Activated B cell treated with CpG ODN at 0.5 μM for 24 hours (primary cell): ENCODE measurements at regions not wholly inside any gene's neighbourhood (a gene's known extent, or its start where the extent isn't known, plus 50 kb on each side); places are given as distances from the start of the nearest gene placed in this dataset.

Experiments
- ATAC-seq: fragments of 200-7000 bp; cut with Tn5 transposase; one replicate; pipeline ENCODE4 v1.10.0; 2021; ENCODE audit warnings: low read depth, mild to moderate bottlenecking, moderate library complexity
- CTCF ChIA-PET: fragments of 350-600 bp; sonication (Branson Sonifier 250); formaldehyde crosslinking; loops from one replicate; lab custom pipeline; 2021; ENCODE audit warnings: antibody characterized with exemption; lab: Charles Lee
- POLR2A ChIA-PET: fragments of 350-600 bp; sonication (Branson Sonifier 250); formaldehyde crosslinking; loops from one replicate; lab custom pipeline; 2021; ENCODE audit warnings: antibody characterized with exemption; lab: Charles Lee
- DNase-seq: peaks from one replicate; pipeline ENCODE4 v3.0.0; 2022
- H3K27ac Mint-ChIP-seq: one replicate; pipeline ENCODE4 v1.8.0; 2020; ENCODE audit warnings: mixed read lengths
- H3K27me3 Mint-ChIP-seq: one replicate; pipeline ENCODE4 v1.8.0; 2021; ENCODE audit warnings: mixed read lengths
- H3K36me3 Mint-ChIP-seq: one replicate; pipeline ENCODE4 v1.8.0; 2021; ENCODE audit warnings: low read depth, mixed read lengths
- H3K4me1 Mint-ChIP-seq: one replicate; pipeline ENCODE4 v1.8.0; 2021; ENCODE audit warnings: mixed read lengths
- H3K4me3 Mint-ChIP-seq: one replicate; pipeline ENCODE4 v1.8.0; 2020; ENCODE audit warnings: mild to moderate bottlenecking, mixed read lengths
- H3K9me3 Mint-ChIP-seq: one replicate; pipeline ENCODE4 v1.8.0; 2020; ENCODE audit warnings: mixed read lengths
- intact Hi-C: fragments of 100-400 bp; cut with micrococcal nuclease; formaldehyde crosslinking; loops from one replicate; pipeline ENCODE4 v1.15.1; 2024
- TF ChIP-seq, protein P1 (sequence below): fragments of 200-600 bp; IDR thresholded peaks from one replicate; pipeline ENCODE4 v1.8.0; 2022; ENCODE audit warnings: antibody characterized with exemption, mild to moderate bottlenecking

DNA sequence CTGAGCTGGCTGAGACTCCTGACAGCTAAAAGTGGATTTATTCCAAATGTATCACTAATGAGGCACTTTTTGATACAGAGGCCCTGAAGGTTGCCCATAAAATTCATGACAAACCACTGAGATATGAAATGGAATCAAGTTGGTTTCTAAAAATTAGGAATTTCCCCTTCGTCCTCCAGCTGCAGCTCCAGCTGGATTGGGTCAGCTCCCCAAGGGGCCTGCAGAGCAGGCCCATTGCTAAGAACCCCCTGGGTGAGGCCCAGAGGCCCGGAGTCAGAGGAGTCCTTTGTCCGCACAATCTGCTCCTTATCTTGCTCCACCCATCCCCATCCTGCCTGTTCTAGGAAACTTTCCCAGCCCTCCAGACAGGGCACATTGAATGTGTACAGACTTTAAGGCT, 163.5 kb upstream of the TOP1 start:
- no peak overlapping the region for H3K27ac Mint-ChIP-seq
- H3K4me1 Mint-ChIP-seq = no peaks in the 10 kb centered on the region
- TF ChIP-seq, protein P1, sequence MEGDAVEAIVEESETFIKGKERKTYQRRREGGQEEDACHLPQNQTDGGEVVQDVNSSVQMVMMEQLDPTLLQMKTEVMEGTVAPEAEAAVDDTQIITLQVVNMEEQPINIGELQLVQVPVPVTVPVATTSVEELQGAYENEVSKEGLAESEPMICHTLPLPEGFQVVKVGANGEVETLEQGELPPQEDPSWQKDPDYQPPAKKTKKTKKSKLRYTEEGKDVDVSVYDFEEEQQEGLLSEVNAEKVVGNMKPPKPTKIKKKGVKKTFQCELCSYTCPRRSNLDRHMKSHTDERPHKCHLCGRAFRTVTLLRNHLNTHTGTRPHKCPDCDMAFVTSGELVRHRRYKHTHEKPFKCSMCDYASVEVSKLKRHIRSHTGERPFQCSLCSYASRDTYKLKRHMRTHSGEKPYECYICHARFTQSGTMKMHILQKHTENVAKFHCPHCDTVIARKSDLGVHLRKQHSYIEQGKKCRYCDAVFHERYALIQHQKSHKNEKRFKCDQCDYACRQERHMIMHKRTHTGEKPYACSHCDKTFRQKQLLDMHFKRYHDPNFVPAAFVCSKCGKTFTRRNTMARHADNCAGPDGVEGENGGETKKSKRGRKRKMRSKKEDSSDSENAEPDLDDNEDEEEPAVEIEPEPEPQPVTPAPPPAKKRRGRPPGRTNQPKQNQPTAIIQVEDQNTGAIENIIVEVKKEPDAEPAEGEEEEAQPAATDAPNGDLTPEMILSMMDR = no peak
- ChIA-PET CTCF (no interaction called here), POLR2A (no interaction called here)
- no peak overlapping the region for H3K4me3 Mint-ChIP-seq
- intact Hi-C loops = no loop called here
- no peaks in the 10 kb centered on the region for H3K9me3 Mint-ChIP-seq
- DNase-seq (no peak), ATAC-seq (no peak)
- no peaks in the 10 kb centered on the region for H3K36me3 Mint-ChIP-seq
- H3K27me3 Mint-ChIP-seq = no peaks in the 10 kb centered on the region

DNA sequence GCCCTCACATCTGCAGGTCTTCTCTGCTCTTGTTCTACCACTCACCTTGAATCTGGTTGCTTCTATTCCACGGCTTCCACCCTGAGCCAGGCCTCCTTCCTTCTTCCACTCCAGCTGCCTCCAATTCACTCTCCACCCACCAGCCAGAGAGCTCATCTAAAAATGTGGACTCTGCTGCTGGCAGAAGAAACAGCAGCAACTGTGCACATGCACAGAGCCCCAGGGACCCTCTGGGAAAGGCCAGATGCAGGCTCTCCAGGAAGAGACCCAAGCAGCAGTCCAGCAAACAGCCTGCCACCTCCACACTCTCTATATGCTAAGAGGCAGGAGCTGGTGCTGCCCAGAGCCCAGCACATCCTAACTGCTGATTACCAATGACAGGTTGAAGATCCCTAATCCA, 162.6 kb upstream of the TOP1 start:
- no peaks in the 10 kb centered on the region for H3K27me3 Mint-ChIP-seq
- CTCF ChIA-PET = no interaction called here
- DNase-seq (no peak), ATAC-seq (no peak)
- H3K36me3 Mint-ChIP-seq = no peaks in the 10 kb centered on the region
- H3K4me3 Mint-ChIP-seq = no peak overlapping the region
- no peaks in the 10 kb centered on the region for H3K9me3 Mint-ChIP-seq
- H3K27ac Mint-ChIP-seq = no peak overlapping the region
- POLR2A ChIA-PET = no interaction called here
- intact Hi-C loops = no loop called here
- no peaks in the 10 kb centered on the region for H3K4me1 Mint-ChIP-seq
- TF ChIP-seq, protein P1 = no peak

DNA sequence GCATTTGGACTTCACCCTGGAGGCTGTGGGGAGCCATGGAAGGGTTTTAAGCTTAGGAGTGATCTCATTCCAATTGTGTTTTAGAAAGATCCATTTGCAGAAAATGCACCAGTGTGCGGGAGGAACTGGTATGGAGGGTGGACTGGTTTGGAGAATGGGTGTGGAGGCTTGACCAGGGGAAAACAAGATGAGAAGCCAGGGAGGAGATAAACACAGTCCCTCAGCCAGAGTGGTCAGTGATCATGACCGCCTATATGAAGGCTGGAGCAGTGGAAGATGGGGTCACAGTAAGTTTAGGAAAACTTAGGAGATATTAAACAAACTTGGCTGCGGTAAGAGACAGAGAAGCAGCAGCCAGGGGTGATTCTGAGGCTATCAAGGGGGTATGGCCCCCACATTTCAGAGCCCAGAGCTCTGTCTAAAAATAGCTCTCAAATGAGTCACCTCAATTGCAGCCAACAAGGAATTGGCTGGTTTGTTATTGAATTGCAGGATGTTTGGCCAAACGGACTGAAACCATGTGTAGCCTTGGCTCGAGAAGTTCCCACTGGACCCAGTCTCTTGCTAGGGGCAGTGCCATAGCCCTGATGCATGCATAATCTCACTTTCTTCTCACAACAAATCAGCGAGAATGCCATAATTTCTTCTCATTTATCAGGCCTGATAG, 159.9 kb upstream of the TOP1 start:
- no peaks in the 10 kb centered on the region for H3K36me3 Mint-ChIP-seq
- intact Hi-C loops = no loop called here
- DNase-seq (no peak), ATAC-seq (no peak)
- no peaks in the 10 kb centered on the region for H3K9me3 Mint-ChIP-seq
- no peaks in the 10 kb centered on the region for H3K27me3 Mint-ChIP-seq
- no peak overlapping the region for H3K4me3 Mint-ChIP-seq
- ChIA-PET POLR2A (no interaction called here), CTCF (no interaction called here)
- TF ChIP-seq, protein P1 = no peak
- H3K27ac Mint-ChIP-seq = no peak overlapping the region
- H3K4me1 Mint-ChIP-seq = no peaks in the 10 kb centered on the region

DNA sequence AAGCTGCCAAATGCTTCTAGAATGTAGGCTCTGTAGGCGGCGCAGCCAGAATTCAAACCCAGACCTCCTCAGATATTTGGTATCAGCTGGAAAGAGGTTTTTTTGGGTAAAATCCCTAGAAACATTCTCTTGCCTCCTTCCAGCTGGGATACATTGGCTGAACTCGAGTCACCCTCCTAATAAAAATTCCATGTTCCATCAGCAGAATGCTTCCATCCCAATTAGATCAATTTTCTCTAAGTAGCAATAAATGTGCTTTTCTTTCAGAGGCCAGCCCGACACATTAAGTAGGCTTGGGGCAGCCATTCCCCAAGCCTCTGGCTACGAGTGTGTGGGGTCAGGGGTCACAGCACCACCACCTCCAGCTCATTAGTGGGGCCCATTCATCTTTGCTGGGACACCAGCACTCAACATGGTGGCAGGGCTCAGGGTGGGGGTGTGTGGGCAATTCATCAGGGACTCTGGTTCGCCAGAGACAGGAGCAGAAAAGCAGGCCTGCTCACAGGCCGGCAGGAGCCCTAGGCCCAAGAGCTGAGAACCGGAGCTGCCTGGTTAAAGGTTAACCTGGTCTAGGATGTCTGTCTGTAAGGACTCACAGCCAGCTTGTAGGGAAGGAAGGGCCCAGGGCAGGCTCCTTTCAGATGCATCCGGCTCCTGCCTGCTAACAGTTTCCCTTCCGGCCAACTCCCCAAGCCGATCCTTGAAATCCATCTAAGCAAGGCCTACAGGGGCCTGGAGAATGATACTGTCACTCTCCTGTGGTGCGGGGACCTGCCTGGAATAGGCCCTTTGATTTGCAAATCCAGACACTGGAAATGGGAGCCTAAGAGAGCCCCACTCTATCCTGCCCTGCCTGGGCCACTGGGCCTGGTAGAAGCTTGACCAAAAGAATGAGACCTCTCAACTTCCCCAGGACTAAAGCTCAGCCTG, 159.1 kb upstream of the TOP1 start:
- Mint-ChIP-seq H3K4me1 (no peaks in the 10 kb centered on the region), H3K9me3 (no peaks in the 10 kb centered on the region), H3K27ac (no peak overlapping the region), H3K27me3 (no peaks in the 10 kb centered on the region), H3K36me3 (no peaks in the 10 kb centered on the region), H3K4me3 (no peak overlapping the region)
- ChIA-PET POLR2A (no interaction called here), CTCF (no interaction called here)
- intact Hi-C loops = no loop called here
- ATAC-seq = no peak
- TF ChIP-seq, protein P1 = no peak
- DNase-seq = no peak
